Nephron progenitor cell (in vitro differentiated cells): ENCODE measurements at regions not wholly inside any gene's neighbourhood (a gene's known extent, or its start where the extent isn't known, plus 50 kb on each side); places are given as distances from the start of the nearest gene placed in this dataset.

Experiments used
- DNase-seq: peaks from one replicate; pipeline ENCODE4 v3.0.0; 2021
- H3K27ac Mint-ChIP-seq: 2 replicates; pipeline ENCODE4 v1.8.0; 2021; ENCODE audit warnings: mild to moderate bottlenecking, moderate library complexity, mixed read lengths
- H3K27me3 Mint-ChIP-seq: 2 replicates; pipeline ENCODE4 v1.8.0; 2021; ENCODE audit warnings: mild to moderate bottlenecking, low read depth, mixed read lengths; ENCODE audit not compliant: poor library complexity
- H3K36me3 Mint-ChIP-seq: 2 replicates; pipeline ENCODE4 v1.8.0; 2021; ENCODE audit warnings: low read depth, mixed read lengths
- H3K4me1 Mint-ChIP-seq: 2 replicates; pipeline ENCODE4 v1.8.0; 2021; ENCODE audit warnings: mixed read lengths
- H3K4me3 Mint-ChIP-seq: 2 replicates; pipeline ENCODE4 v1.8.0; 2021; ENCODE audit warnings: mild to moderate bottlenecking, moderate library complexity, mixed read lengths
- H3K9me3 Mint-ChIP-seq: 2 replicates; pipeline ENCODE4 v1.8.0; 2021; ENCODE audit warnings: mild to moderate bottlenecking, moderate library complexity, mixed read lengths
- TF ChIP-seq, protein P1 (sequence below): fragments of 200-600 bp; sonication (generic); IDR thresholded peaks from 2 replicates; pipeline ENCODE4 v1.5.0; 2021; ENCODE audit warnings: antibody characterized with exemption

DNA sequence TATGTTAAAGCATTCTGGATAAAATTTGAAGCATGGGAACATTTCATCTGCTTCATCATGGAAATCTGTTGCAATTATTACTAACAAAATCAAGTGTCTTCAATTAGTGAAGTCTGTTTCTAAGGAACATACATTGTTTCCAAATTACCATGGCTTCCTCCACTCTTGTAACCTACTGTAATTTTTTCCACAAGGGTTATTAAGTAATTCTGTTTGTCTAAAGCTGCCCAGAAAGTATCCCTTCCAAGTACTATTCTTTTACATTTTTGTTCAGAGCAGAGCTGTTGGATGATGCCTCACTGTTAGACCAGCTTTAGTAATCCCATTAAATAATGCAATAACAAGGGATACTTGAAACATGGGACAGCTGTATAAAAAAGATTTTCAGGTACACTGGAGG lies 483.5 kb upstream of the CD180 start:
- H3K4me3 Mint-ChIP-seq = no peak overlapping the region
- no peak overlapping the region for H3K27ac Mint-ChIP-seq
- TF ChIP-seq, protein P1, sequence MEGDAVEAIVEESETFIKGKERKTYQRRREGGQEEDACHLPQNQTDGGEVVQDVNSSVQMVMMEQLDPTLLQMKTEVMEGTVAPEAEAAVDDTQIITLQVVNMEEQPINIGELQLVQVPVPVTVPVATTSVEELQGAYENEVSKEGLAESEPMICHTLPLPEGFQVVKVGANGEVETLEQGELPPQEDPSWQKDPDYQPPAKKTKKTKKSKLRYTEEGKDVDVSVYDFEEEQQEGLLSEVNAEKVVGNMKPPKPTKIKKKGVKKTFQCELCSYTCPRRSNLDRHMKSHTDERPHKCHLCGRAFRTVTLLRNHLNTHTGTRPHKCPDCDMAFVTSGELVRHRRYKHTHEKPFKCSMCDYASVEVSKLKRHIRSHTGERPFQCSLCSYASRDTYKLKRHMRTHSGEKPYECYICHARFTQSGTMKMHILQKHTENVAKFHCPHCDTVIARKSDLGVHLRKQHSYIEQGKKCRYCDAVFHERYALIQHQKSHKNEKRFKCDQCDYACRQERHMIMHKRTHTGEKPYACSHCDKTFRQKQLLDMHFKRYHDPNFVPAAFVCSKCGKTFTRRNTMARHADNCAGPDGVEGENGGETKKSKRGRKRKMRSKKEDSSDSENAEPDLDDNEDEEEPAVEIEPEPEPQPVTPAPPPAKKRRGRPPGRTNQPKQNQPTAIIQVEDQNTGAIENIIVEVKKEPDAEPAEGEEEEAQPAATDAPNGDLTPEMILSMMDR = no peak
- DNase-seq = no peak
- H3K27me3 Mint-ChIP-seq = peaks cover 2% of the 10 kb centered on the region
- peaks cover 22% of the 10 kb centered on the region for H3K4me1 Mint-ChIP-seq
- H3K36me3 Mint-ChIP-seq = peaks cover 17% of the 10 kb centered on the region
- H3K9me3 Mint-ChIP-seq = peaks cover 42% of the 10 kb centered on the region

DNA sequence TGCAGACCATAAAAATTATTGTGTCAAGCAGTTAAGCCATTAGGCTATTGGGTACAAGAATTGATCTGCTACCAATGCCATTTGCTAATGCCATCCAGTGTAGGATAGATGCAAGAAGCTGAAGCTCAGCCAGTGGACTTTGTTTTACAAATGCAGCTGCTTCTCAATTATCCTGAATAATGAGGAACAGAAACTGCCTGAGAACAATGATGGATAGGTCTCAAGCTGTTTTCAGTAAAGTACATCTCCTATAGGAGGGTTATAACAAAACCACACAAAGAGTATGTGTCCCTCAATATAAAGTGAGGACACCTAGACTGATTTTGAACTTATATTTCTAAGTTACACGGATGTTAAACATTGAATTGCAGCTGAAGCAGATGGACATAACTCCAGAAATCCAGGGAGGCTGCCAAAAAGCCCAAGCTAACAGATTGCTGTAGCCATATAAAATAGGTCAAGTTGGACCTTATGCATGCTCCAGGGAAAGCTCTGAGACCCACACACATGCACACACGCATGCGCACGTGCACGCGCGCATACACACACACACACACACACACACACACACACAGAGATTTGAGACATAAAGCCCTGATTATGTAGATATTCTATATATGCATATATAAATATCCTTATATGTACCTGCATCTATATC lies 482.7 kb upstream of the CD180 start:
- Mint-ChIP-seq H3K4me1 (peaks cover 22% of the 10 kb centered on the region), H3K9me3 (peaks cover 34% of the 10 kb centered on the region), H3K27me3 (peaks cover 2% of the 10 kb centered on the region), H3K27ac (no peak overlapping the region), H3K36me3 (peaks cover 9% of the 10 kb centered on the region), H3K4me3 (no peak overlapping the region)
- TF ChIP-seq, protein P1 = no peak
- DNase-seq = no peak

DNA sequence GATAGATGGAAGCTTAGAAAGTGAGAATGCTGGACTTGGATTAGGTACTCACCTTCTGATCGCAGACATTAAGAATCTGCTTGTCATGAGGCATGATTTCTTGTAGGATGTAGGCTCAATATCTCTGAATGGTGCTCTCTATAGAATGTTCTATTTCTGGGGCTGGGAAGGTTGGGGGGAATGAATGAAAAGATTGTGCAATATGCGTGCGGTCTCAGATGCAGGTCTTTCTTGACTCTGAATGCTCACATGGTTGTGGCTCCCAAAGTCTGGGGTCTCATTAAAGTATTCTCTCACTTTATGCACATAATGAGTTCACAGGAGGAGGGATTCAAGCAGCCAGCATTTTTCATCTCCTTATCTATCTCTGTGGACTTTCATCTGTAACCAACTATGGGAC lies 482.0 kb upstream of the CD180 start:
- TF ChIP-seq, protein P1 = no peak
- no peak overlapping the region for H3K4me3 Mint-ChIP-seq
- peaks cover 2% of the 10 kb centered on the region for H3K27me3 Mint-ChIP-seq
- H3K9me3 Mint-ChIP-seq = peaks cover 27% of the 10 kb centered on the region
- DNase-seq = no peak
- H3K27ac Mint-ChIP-seq = no peak overlapping the region
- H3K4me1 Mint-ChIP-seq = peaks cover 22% of the 10 kb centered on the region
- H3K36me3 Mint-ChIP-seq = peaks cover 4% of the 10 kb centered on the region

DNA sequence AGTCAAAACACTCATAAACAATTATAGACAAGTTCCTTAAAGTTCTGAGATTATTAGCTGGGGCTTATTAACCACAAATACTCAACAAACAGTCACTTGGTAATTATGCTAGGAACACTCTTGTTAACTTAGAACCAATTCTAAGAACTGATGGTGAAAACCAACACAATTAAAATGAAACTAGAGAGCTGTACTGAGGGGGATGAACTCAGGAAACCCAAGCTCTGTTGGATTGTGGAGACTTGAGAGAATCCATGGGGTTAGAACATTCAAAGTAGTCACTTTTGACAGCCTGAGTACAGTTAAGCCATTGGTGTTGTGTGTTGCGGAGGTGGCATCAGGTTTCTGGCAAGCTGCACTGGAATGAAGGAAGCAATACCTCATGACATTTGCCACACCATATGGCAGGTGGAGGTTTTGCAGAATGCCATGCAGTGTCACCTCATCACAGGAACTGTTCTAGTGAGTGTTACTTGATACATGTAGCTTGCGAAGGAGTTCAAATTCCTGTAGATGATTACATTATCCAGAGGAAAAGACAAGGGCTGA lies 480.9 kb upstream of the CD180 start:
- H3K36me3 Mint-ChIP-seq = no peaks in the 10 kb centered on the region
- peak; percentile 6 for DNase-seq

DNA sequence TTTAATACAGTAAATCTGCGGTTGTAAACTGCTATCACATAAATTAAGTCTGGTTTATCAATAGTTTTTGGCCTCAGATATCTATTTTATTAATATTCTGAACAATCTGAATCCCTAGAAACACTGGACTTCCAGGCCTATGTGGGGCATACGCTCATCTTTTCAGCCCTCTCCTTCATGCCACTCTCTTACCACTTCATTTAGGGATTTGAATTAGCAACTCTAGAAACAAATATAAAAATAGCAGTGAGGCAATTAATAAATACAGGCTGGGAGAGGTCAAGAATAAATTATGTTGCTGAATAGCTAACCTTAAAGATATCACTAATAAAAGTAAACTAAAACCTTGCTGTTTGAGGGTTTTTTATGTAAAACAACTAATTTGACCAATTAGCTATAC lies 480.3 kb upstream of the CD180 start:
- H3K36me3 Mint-ChIP-seq = no peaks in the 10 kb centered on the region

More for the DNA sequence above, 480.9 kb upstream of the CD180 start:
- peaks cover 22% of the 10 kb centered on the region for H3K4me1 Mint-ChIP-seq
- no peak overlapping the region for H3K4me3 Mint-ChIP-seq
- peaks cover 16% of the 10 kb centered on the region for H3K9me3 Mint-ChIP-seq
- H3K27ac Mint-ChIP-seq = peak overlapping the region; percentile 80
- TF ChIP-seq, protein P1 = no peak
- H3K27me3 Mint-ChIP-seq = peaks cover 2% of the 10 kb centered on the region

More for the DNA sequence above, 480.3 kb upstream of the CD180 start:
- no peak for DNase-seq
- no peak overlapping the region for H3K4me3 Mint-ChIP-seq
- peaks cover 9% of the 10 kb centered on the region for H3K9me3 Mint-ChIP-seq
- no peak overlapping the region for H3K27ac Mint-ChIP-seq
- H3K27me3 Mint-ChIP-seq = peaks cover 2% of the 10 kb centered on the region
- TF ChIP-seq, protein P1 = no peak
- H3K4me1 Mint-ChIP-seq = peaks cover 22% of the 10 kb centered on the region
